Transverse colon (tissue), 4 donors: ENCODE measurements at regions not wholly inside any gene's neighbourhood (a gene's known extent, or its start where the extent isn't known, plus 50 kb on each side); places are given as distances from the start of the nearest gene placed in this dataset.

Experiments
- CTCF ChIP-seq, 5 experiments: fragments of 200-600 bp in 3 of 5; fragments of 450-650 bp in 2 of 5; sonication (generic) in 3 of 5; IDR thresholded peaks; 1 replicate in 2 of 5; 2 replicates in 3 of 5; pipeline ENCODE4 v1.5.1; 2016 to 2017; ENCODE audit warnings: antibody characterized with exemption in 5 of 5, inconsistent platforms in 3 of 5, mild to moderate bottlenecking in 2 of 5, moderate library complexity in 1 of 5
- EP300 ChIP-seq: sonication (generic); formaldehyde crosslinking; IDR thresholded peaks from one replicate; pipeline ENCODE4 v1.6.1; 2017; ENCODE audit warnings: antibody characterized with exemption, low read depth
- POLR2A ChIP-seq: fragments of 450-650 bp; IDR thresholded peaks from one replicate; pipeline ENCODE4 v1.6.1; 2016; ENCODE audit warnings: antibody characterized with exemption, mild to moderate bottlenecking, moderate library complexity
- POLR2AphosphoS5 ChIP-seq, 3 donors: sonication (generic); formaldehyde crosslinking; IDR thresholded peaks; one replicate each; pipeline ENCODE4 v1.6.1; 2016; ENCODE audit warnings: antibody characterized with exemption in 3 of 3

GRCh38 chr4:179110816-179111215 is 1668.6 kb upstream of the AGA start:
- TF ChIP-seq CTCF (IDR thresholded peaks at IDR 0.05): no peak
- TF ChIP-seq POLR2AphosphoS5 (IDR thresholded peaks at IDR 0.05): no peak
- TF ChIP-seq POLR2A: no peak
- TF ChIP-seq EP300: no peak
